Colon (tissue), 2 donors: ENCODE measurements at regions not wholly inside any gene's neighbourhood (a gene's known extent, or its start where the extent isn't known, plus 50 kb on each side); places are given as distances from the start of the nearest gene placed in this dataset.

Experiments used
- FAIRE-seq: peaks from 2 replicates; lab custom pipeline; 2012; peaks lifted over from hg19 to GRCh38; lab: Jason Lieb, UNC
- donor health status: control.
- donor health status: control.

DNA sequence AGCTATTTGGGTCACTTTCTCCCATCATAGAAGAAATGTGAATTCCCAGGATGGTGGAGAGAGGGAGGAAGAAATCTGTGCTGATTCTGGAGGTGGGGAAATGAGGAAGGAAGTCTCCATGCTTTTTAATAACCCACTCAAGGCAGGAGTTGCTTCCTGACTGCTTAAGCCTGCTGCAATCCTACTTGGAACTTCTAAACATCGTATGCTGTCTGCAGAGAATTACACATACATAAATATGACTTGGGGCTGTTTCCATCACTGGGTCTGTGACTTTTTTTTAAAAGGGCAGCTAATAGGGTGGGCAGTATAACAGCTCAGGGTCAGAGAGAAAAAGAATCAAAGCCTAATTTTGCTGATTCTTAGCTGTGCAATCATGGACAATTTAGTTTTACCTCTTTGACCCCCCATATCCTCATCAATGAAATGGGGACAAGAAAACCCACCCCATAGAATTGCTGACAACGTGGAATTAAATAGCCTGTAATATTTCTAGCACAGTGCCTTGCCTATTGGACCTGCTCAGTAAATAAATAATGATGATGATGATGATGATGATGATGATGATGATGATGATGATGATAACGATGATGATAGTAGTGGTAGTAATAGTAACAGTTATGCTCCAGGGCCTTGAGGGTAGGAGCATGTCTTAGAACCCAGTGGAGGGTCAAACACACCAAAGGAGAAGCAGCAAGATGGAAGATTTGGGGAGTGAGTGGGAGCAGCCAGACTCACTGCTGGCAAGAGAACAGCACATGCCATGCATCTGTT, 166.7 kb upstream of the LRFN2 start:
- FAIRE-seq: no peak

DNA sequence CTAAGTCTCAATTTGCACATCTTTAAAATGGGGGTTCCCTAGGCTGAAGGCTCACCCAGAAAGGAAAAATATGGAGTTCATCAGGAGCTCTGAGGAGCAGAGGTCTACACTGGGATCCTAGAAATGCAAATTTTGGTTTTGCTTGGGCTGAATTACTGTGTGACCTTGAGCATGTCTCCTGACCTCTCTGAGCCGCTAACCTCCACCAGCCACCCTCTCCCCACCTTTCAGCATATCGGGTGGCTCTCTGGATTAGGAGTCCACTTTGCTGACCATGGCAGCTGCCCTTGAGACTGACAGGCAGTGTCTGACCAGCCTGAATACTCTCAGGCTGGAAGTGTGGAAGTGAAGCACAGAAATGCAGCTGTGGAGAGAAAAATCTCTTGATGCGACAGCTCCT, 165.9 kb upstream of the LRFN2 start:
- no peak for FAIRE-seq

DNA sequence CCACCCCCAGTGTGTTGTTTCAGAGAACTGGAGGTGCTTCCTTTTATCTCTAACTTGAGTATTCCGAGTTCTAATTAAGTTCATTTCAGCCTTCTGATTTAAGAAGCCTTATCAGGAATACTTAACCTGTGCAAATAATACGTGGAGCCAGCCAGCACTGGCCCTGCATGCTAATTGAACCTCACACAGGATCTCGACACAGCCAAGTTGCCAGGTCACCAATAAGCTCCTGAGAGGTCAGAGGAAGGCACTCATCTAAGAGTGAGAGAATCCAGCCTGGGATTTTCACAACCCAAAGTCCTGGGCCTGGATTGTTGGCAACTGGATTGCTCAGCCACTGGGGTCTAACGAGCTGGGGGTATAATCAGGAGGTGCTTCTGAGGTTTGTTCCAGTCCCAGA, 157.7 kb upstream of the LRFN2 start:
- no peak for FAIRE-seq

DNA sequence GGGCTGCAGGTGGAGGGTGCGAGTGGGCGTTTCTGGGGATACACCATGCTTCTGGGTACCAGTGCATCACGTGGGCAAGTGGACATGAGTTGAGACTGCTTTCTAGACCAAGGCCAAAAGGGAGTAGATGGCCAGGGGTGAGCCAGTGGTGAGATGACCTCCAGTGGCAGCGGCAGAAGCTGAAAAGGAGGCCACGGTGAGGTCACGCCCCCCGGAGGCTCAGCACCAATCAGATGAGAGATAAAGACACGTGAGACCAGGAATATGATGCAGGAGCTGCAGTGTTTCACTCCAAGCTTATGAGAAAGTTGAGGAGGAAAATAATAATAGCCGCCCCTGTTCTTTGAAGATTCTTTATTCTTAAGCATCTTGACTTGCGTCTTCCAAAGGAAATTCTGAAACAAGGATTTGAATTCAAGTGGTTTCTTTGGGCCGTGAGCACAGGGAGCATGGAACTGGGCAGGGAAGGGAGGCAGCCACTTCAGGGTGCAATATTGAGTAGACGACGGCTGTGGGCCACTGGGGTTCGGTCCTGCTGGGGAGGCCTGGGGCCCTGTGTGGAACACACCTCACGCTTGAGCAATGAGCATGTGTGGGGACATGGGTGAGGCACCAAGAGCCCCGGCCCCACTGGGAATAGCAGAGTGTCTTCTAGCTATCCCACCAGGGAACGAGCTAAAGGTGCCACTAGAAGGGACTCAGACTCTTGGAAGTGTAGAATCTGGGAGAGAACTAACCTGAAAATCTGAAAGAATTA, 156.7 kb upstream of the LRFN2 start:
- FAIRE-seq: no peak

DNA sequence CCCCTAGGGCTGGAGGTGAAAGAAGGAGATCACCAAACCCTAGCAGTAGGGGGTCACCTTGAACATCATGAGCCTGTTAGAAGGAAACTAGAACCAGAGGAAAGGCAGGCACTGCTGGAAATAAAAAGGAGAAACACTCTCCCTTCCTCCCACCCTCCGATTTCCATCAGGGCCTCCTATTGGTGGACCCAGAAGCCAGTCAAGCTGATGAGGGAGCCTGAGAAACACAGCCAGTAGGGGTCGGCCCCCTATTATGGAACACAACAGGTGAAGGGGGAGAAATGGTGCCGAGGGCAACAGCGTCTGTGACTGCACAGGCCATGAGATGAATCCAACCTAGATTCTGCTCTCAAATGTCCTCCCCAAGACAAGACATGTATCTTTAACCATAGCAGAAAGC, 156.1 kb upstream of the LRFN2 start:
- FAIRE-seq: no peak

DNA sequence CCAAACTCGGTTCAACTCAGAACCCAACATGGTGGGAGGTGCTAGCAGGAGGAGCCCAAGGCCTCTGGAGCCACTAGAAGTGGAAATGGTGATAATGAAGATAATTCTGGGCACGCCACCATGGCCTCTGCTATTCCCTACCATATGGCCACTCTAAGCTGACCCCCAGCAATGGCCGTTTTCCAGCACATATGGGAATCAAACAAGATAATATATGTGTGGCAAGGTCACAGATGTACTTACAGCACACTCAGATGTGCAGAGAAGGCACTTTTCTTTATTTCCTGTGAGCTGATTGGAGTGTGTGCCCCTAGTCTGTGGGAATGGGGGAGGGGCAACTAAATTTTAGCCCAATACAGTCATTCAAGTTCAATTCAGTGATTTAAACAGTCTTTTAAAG, 153.4 kb upstream of the LRFN2 start:
- FAIRE-seq: no peak

- FAIRE-seq: no peak
Observed at GRCh38 chr6:40738551-40739193, 151.5 kb upstream of the LRFN2 start.

DNA sequence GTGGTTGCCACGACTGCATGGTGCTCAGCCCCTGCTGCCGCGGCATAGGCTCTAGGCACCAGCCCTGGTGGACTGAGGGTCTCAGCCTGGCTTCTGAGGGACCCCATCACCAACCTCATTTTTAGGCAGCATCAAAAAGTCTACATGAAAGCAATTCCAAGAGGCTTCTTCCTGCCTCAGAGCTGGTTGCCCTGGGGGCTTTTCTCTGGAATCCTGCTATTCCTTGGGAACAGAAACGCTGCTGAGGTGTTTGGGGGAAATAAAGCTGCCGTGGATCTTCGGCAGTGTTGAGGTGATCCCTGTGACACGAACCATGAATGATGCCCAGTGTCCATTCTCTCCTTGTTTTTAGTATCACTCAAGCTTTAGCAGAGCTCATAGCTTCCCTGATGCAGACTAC, 148.4 kb upstream of the LRFN2 start:
- FAIRE-seq: no peak

DNA sequence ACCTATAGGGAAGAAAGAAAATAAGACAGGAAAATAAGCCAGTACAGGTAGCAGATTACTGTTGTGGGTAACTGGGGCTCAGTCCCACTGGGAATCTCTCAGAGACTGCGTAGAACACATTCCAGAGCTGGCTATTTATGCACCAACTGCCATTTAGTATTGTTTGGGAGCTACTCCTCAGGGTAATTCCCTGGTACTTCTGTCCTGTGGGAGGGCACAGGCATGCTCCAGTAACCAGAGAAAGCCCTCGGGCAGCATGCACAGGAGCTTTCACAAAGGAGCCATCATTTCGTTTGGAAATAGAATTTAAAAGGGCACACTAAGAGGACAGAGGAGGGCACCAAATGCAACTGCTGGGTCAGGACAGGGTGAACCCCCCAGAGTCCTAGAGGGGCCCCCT, 148.0 kb upstream of the LRFN2 start:
- no peak for FAIRE-seq

- no peak for FAIRE-seq
Observed at GRCh38 chr6:40734607-40735006, 147.4 kb upstream of the LRFN2 start.

DNA sequence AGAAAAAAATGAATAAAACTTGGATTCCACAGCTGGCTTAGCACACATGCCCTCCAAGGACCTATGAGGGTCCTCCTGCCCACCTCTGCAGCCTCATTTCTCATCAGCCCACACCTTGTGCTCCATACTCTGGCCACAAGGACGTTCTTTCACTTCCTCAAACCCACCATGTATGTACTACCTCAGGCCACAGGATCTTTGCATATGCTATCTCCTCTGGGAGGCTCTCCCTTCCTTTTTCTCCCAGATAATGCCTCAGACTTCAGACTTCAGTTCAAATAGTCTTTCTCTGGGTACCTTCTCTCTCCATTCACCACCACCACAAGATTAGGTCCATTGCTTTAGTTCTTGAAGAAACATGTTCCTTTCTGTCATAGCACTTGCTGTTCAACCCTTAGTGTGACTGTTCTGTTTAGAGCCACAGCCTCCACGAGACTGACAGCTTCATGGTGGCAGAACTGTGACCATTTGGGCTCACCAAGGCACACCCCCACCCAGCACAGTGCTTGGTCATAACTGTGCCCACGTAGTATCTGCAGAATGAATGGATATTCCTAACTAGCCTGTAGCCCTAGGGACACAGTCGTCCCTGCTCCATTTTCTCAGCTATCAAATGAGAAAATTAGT, 146.7 kb upstream of the LRFN2 start:
- no peak for FAIRE-seq

- no peak for FAIRE-seq
Observed at GRCh38 chr6:40733290-40733689, 146.1 kb upstream of the LRFN2 start.

- no peak for FAIRE-seq
Observed at GRCh38 chr6:40732878-40733277, 145.7 kb upstream of the LRFN2 start.

DNA sequence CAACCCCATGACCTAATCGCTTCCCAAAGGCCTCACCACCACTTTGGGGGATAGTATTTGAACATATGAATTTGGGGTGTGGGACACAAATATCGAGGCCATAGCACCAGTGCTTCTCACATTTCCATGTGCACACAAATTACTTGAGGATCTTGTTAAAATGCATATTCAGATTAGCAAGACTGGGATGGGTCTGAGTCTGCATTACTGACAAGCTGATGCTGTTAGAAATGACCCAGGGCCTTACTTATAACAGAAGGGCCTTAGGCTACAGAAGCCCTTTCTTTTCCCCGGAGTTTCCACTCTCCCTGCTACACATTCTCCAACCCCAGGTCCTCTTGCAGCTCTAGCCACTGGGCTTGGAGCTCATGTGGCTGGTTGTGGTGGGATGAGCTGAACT, 141.5 kb upstream of the LRFN2 start:
- no peak for FAIRE-seq

- FAIRE-seq: no peak
Observed at GRCh38 chr6:40727271-40727670, 140.1 kb upstream of the LRFN2 start.

DNA sequence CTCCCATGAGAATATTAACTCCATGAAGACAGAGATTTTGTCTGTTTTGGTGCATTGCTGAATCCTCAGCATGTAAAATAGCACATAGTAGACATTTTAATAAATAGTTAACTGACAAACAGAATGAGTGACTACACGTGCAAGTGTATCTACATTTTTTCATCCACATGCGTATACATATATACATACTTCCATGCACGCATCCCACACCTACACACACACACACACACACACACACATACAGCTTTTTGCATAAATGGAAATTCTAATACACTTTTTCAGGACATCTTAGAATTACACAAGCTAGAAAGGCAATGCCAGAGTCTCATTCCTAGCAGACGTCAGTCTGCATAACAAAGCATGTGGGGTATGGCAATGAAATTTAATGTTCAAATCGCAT, 139.7 kb upstream of the LRFN2 start:
- no peak for FAIRE-seq

GRCh38 chr6:40725390-40725789, 138.2 kb upstream of the LRFN2 start:
- FAIRE-seq: no peak

DNA sequence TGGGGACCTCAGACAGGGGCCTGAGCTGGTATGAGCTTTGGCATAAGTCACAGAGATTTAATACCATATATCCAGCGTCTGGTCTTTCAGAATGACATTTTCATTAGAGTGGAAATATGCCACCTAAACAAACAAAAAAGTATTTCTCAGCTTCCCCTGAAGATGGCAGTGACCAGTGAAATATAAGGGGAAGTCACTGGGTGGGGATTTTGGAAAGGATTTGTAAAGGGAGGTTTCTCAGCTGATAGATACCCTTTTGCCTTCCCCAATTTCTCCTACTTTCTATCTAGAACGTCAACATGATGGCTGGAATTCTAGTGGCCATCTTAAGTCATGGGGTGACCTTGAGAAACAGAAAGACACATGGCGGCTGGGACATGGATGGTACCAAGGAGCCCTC, 137.7 kb upstream of the LRFN2 start:
- no peak for FAIRE-seq

GRCh38 chr6:40723967-40724366, 136.8 kb upstream of the LRFN2 start:
- no peak for FAIRE-seq

DNA sequence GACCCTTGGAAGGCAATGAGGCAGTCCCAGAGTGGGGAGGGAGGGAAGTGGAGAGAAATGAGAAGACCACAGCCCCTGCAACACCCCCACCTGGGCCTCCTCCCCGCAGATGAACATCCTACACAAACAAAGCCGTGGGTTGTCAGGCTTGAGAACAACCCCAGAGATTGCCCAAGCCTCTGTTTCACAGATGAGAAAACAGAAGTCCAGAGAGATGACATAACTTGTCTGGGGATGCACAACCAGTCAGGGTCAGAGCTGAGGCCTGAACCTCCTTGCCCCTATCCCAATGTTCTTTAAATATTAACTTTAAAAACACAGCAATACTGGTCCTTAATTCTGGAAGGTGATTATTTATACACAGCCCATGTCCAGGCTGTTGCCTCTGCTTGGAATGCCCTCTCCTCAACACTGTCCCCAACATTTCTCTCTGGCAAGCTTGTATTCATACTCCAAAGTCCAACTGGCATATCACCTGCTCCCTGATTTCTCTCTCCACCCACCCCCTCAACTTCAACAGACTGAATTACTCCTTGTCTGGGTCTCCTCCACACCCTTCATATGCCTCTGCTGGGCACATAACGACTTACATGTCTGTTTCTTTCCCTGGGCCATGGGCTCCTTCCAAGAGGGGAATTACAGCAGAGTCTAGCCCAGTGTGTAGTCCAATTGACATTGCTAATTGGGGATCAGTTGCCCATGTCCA, 135.5 kb upstream of the LRFN2 start:
- no peak for FAIRE-seq

GRCh38 chr6:40722091-40722490, 134.9 kb upstream of the LRFN2 start:
- FAIRE-seq: no peak

GRCh38 chr6:40721271-40721952, 134.2 kb upstream of the LRFN2 start:
- FAIRE-seq: no peak
